Skeletal muscle satellite cell (primary cell): ENCODE measurements at regions not wholly inside any gene's neighbourhood (a gene's known extent, or its start where the extent isn't known, plus 50 kb on each side); places are given as distances from the start of the nearest gene placed in this dataset.
"Not testable (repeated sequence)": the region's sequence is repeated elsewhere in the genome, so short reads cannot be mapped to it uniquely, and the experiment has no call there.

Source experiments
- H3K27me3 ChIP-seq: 2 replicates; pipeline ENCODE4 v1.7.0; 2013; ENCODE audit warnings: low read length; ENCODE audit not compliant: control insufficient read depth, insufficient read depth
- H3K36me3 ChIP-seq: 2 replicates; pipeline ENCODE4 v1.7.0; 2013; ENCODE audit warnings: mild to moderate bottlenecking, control low read depth, low read length; ENCODE audit not compliant: insufficient read depth
- H3K4me1 ChIP-seq: 2 replicates; pipeline ENCODE4 v1.7.0; 2013; ENCODE audit warnings: low read length; ENCODE audit not compliant: control insufficient read depth, insufficient read depth
- H3K4me2 ChIP-seq: 2 replicates; pipeline ENCODE4 v1.7.0; 2013; ENCODE audit warnings: mild to moderate bottlenecking, low read length
- H3K4me3 ChIP-seq: 2 replicates; pipeline ENCODE4 v1.7.0; 2013; ENCODE audit warnings: low read length
- H3K9ac ChIP-seq: 2 replicates; pipeline ENCODE4 v1.7.0; 2013; ENCODE audit warnings: mild to moderate bottlenecking, low read depth, low read length, moderate library complexity
- H3K9me3 ChIP-seq: replicated peaks from 2 replicates; pipeline ENCODE4 v1.7.0; 2013; ENCODE audit warnings: mild to moderate bottlenecking, control low read depth, low read length

DNA sequence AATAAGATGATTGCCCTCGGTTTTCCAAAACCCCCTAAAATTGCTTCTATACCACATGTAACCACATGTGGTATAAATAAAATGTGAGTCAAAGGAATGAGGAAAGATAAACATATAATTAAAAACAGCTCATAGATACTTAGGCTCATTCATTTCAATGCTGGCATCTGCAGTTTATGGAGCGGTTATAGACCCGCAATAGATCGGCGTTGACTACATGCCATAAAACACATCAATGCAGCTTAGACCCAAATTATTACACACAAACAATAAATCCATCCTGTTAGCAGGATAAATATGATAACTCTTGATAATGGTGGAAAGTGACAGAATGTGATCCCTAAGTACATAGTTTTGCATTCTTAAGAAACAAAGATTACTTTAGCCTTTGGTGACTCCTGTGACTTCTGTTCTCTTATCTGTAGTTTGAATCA, 143.7 kb downstream of the NR2F2 start:
- Histone ChIP-seq H3K4me3 (no peak overlapping the region), H3K9ac (no peak overlapping the region), H3K9me3 (no peaks in the 10 kb centered on the region), H3K4me1 (no peaks in the 10 kb centered on the region), H3K27me3 (peaks cover 9% of the 10 kb centered on the region), H3K36me3 (no peaks in the 10 kb centered on the region), H3K4me2 (no peak overlapping the region)

DNA sequence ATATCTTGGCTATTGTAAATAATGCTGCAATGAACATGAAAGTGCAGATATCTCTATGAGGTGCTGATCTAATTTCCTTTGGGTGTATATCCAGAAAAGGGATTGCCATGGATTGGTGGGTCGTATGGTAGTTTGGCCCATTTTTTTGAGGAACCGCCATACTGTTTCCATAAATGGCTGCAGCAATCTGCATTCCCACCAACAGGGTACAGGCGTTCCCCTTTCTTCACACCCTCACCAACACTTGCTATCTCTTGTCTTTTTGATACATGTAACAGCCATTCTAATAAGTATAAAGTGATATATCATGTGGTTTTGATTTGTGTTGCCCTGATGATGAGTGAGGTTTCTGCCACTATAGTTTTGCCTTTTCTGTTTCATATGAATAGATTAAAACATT, 146.7 kb downstream of the NR2F2 start:
- Histone ChIP-seq H3K27me3 (no peaks in the 10 kb centered on the region), H3K9ac (no peak overlapping the region), H3K4me1 (no peaks in the 10 kb centered on the region), H3K4me3 (no peak overlapping the region), H3K4me2 (no peak overlapping the region), H3K9me3 (no peaks in the 10 kb centered on the region), H3K36me3 (no peaks in the 10 kb centered on the region)

DNA sequence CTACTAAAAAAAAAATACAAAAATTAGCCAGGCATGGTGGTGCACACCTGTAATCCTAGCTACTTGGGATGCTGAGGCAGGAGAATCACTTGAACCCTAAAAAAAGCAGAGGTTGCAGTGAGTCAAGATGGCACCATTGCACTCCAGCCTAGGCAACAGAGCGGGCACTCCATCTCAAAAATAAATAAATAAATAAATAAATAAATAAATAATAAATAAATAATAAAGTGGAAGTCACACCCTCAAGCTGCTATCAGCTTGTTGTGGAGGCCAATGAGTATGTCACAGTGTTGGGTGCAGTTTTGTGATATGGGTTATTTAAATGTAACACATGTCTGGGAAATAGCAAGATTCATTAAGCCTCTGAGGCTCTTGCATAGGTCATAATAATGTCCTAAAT, 153.9 kb downstream of the NR2F2 start:
- not testable (repeated sequence) for H3K4me2 ChIP-seq, H3K36me3 ChIP-seq, H3K4me3 ChIP-seq, H3K4me1 ChIP-seq, H3K9me3 ChIP-seq, H3K9ac ChIP-seq, H3K27me3 ChIP-seq

DNA sequence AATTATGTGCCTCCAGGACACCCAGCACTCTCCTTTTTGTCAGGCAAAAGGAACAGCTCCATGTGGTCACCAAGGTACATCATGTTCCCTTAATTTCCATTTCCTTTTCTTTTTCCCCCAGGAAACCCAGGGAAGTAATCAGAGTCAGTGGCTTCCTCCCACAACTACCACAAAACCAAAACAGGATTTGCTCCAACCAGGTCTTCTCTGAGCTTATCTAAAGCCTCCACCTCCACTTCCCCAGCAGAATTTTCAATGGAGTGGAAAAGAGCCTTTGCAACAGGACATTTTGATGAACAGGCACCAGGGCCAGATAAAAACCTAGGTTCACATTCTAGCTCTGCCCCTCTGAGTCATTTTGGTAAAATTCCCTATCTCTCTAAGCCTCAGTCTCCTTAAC, 154.3 kb downstream of the NR2F2 start:
- Histone ChIP-seq H3K4me2 (no peak overlapping the region), H3K27me3 (peaks cover 8% of the 10 kb centered on the region), H3K9ac (no peak overlapping the region), H3K9me3 (no peaks in the 10 kb centered on the region), H3K36me3 (no peaks in the 10 kb centered on the region), H3K4me1 (no peaks in the 10 kb centered on the region), H3K4me3 (no peak overlapping the region)

DNA sequence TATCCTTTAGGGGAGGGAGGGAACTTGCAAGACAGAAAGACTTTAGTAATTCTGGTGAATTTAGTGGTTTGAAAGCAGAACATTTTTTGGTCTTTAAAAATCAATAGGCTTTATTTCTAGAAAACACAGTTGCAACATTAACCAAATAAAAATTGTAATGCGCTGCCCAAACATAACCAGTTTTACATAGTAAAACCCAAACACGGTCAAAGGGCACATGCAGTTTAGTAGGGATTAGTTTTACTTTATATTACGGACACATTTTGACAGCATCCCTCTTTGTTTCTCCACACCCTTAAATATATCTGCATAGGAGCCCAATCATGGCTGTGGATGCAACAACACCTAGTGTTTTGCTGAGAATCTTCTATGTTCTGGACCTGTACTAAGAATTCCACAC, 156.7 kb downstream of the NR2F2 start:
- Histone ChIP-seq H3K4me3 (no peak overlapping the region), H3K9me3 (no peaks in the 10 kb centered on the region), H3K27me3 (peaks cover 8% of the 10 kb centered on the region), H3K4me1 (no peaks in the 10 kb centered on the region), H3K9ac (no peak overlapping the region), H3K4me2 (no peak overlapping the region), H3K36me3 (no peaks in the 10 kb centered on the region)

DNA sequence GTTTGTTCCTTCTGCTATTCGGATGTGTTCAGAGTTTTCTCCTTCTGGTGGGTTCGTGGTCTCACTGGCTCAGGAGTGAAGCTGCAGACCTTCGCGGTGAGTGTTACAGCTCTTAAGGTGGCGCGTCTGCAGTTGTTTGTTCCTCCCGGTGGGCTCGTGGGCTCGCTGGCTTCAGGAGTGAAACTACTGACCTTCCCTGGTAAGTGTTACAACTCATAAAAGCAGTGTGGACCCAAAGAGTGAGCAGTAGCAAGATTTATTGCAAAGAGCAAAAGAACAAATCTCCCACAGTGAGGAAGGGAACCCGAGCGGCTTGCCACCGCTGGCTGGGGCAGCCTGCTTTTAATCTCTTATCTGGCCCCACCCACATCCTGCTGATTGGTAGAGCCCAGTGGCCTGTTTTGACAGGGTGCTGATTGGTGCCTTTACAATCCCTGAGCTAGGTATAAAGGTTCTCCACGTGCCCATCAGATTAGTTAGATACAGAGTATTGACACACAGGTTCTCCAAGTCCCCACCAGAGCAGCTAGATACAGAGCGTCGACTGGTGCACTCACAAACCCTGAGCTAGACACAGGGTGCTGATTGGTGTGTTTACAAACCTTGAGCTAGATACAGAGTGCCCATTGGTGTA, 160.7 kb downstream of the NR2F2 start:
- not testable (repeated sequence) for H3K36me3 ChIP-seq, H3K4me1 ChIP-seq, H3K9ac ChIP-seq, H3K4me3 ChIP-seq, H3K27me3 ChIP-seq, H3K9me3 ChIP-seq, H3K4me2 ChIP-seq

DNA sequence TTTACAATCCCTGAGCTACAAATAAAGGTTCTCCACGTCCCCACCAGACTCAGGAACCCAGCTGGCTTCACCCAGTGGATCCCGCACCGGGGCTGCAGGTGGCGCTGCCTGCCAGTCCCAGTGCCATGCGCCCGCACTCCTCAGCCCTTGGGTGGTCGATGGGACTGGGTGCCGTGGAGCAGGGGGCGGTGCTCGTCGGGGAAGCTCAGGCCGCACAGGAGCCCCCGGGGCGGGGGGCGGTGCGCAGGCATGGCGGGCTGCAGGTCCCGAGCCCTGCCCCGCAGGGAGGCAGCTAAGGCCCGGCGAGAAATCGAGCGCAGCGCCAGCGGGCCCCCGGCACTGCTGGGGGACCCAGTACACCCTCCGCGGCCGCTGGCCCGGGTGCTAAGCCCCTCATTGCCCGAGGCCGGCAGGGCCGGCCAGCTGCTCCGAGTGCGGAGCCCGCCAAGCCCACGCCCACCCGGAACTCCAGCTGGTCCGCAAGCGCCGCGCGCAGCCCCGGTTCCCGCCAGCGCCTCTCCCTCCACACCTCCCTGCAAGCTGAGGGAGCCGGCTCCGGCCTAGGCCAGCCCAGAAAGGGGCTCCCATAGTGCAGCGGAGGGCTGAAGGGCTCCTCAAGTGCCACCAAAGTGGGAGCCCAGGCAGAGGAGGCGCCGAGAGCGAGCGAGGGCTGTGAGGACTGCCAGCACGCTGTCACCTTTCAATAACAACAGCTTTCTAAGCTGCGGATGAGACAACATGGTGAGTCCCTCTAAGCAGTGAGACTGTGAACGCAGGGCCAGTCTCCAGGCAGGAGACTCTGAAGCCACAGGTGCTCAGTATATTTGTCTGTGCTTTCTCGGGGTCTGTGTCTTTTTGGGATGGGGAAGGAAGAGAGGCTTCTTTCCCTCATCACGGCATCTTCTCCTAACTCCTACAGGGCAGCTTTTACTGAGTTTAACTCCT, 161.5 kb downstream of the NR2F2 start:
- H3K36me3 ChIP-seq, H3K9ac ChIP-seq, H3K4me3 ChIP-seq, H3K4me1 ChIP-seq, H3K27me3 ChIP-seq, H3K4me2 ChIP-seq, H3K9me3 ChIP-seq: not testable (repeated sequence)

DNA sequence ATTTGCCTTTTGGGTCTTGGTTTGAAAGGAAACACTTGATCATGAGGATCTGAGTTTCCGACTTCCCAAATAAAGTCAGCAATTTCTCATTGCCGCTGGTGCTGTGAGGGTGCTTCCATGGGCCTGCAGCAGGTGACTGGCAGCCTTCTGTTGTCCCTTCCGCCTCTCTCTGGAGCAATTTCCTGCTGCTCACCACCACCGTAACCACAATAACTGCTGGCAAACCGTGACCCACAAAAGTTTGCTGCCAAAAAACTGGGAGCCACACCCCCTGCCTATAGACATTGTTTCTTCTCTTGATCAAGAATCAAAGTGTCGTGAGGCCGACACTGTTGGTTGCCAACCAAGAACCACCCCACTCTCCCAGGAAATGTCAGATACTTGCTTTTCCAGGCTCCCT, 164.0 kb downstream of the NR2F2 start:
- no peaks in the 10 kb centered on the region for H3K9me3 ChIP-seq
- H3K36me3 ChIP-seq, result no peaks in the 10 kb centered on the region
- H3K27me3 ChIP-seq, result no peaks in the 10 kb centered on the region
- H3K4me2 ChIP-seq, result no peak overlapping the region
- no peak overlapping the region for H3K9ac ChIP-seq
- no peak overlapping the region for H3K4me3 ChIP-seq
- H3K4me1 ChIP-seq, result no peaks in the 10 kb centered on the region

DNA sequence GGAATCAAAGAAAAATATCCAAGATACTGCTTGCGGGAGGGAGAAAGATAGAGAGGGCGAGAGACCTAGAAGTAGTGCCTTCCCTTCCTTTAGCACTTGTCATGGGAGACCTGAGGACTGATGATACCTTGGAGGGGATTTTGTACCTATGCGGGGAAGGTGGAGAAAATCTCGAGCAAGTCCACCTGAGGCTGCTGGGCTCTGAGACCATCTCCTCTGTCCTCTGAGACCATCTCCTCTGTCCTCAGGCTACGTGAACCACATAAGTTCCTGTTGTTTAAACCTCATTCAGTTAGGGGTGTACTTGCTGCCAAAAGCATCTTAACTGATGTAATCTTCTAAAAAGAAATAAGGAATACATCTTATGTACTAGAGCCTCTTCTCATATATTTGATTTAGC, 164.9 kb downstream of the NR2F2 start:
- Histone ChIP-seq H3K4me2 (no peak overlapping the region), H3K4me1 (no peaks in the 10 kb centered on the region), H3K9ac (no peak overlapping the region), H3K9me3 (no peaks in the 10 kb centered on the region), H3K27me3 (no peaks in the 10 kb centered on the region), H3K36me3 (no peaks in the 10 kb centered on the region), H3K4me3 (no peak overlapping the region)

DNA sequence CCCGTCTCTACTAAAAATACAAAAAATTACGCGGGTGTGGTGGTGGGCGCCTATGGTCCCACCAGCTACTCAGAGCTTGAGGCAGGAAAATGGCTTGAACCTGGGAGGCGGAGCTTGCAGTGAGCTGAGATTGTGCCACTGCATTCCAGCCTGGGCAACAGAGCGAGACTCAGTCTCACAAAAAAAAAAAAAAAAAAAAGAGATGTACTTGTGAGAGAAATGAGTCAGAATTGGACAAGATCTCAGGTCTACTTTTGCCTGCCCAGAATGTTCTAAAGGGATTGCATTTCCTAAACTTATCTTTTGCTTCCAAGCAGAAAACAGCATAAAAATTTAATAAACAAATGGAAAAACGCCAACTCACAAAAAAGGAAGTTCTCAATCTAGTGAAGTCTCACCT, 167.5 kb downstream of the NR2F2 start:
- H3K36me3 ChIP-seq, result no peaks in the 10 kb centered on the region

DNA sequence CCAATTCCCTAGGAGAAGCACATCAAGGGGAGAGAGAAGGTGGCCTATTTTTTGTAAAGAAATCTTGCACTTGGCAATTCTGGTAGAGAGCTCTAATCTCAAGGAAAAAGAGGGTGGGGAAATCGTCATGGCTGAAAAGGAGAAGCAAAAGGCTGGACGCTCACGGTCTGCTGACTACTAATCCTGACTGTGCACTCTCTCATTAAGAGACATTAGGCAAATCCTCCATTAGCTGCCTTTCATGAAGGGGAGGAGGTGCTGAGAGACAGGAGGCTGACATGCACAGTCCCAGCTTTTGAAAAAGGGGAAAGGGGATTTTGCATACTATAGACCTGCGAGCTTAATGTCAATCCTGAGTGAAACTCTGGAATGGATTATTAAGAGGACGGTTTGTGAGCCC, 170.0 kb downstream of the NR2F2 start:
- H3K36me3 ChIP-seq, result no peaks in the 10 kb centered on the region
- no peak overlapping the region for H3K9ac ChIP-seq
- H3K4me1 ChIP-seq, result no peaks in the 10 kb centered on the region
- H3K4me3 ChIP-seq, result no peak overlapping the region
- no peak overlapping the region for H3K4me2 ChIP-seq
- H3K27me3 ChIP-seq, result peaks cover 5% of the 10 kb centered on the region
- no peaks in the 10 kb centered on the region for H3K9me3 ChIP-seq

More for the DNA sequence above, 167.5 kb downstream of the NR2F2 start:
- no peaks in the 10 kb centered on the region for H3K27me3 ChIP-seq
- H3K9ac ChIP-seq, result no peak overlapping the region
- no peak overlapping the region for H3K4me2 ChIP-seq
- H3K4me1 ChIP-seq, result no peaks in the 10 kb centered on the region
- H3K9me3 ChIP-seq, result no peaks in the 10 kb centered on the region
- H3K4me3 ChIP-seq, result no peak overlapping the region

DNA sequence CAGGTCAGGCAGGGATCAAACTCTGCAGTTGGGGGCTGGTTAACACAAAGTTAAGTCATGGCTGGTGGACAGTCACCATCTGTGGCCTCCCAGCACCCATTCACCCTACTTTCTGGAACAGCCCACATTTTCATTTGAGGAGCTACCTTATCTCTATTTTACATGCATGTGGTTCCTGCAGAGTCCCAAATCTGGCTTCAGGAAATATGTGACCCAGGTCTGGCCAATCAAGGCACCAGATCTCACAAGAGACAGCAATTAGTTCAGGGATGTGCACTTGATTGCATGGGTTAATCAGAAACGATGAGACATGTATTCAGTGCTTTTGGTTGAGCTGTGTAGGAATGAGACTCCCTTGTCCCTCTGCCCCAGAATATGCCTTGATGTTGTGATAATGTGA, 170.9 kb downstream of the NR2F2 start:
- Histone ChIP-seq H3K36me3 (no peaks in the 10 kb centered on the region), H3K4me1 (no peaks in the 10 kb centered on the region), H3K27me3 (peaks cover 5% of the 10 kb centered on the region), H3K4me3 (no peak overlapping the region), H3K4me2 (no peak overlapping the region), H3K9me3 (no peaks in the 10 kb centered on the region), H3K9ac (no peak overlapping the region)
